NOMO-1 treated with dmso at 0.1 percent for 144 hours (cell line): ENCODE measurements at regions not wholly inside any gene's neighbourhood (a gene's known extent, or its start where the extent isn't known, plus 50 kb on each side); places are given as distances from the start of the nearest gene placed in this dataset.

Source experiments
- DNase-seq: peaks from one replicate; lab custom pipeline; 2025; ENCODE audit not compliant: unreplicated experiment; lab: John Stamatoyannopoulos, UW

GRCh38 chr22:49094151-49094550 lies 733.5 kb downstream of the BRD1 start:
- DNase-seq, result no peak

GRCh38 chr22:49093192-49093880 lies 734.3 kb downstream of the BRD1 start:
- no peak for DNase-seq

- DNase-seq, result no peak
Observed at GRCh38 chr22:49092716-49093115, 735.0 kb downstream of the BRD1 start.

GRCh38 chr22:49091917-49092545 lies 735.6 kb downstream of the BRD1 start:
- peak; percentile 66 for DNase-seq

GRCh38 chr22:49091451-49091850 lies 736.2 kb downstream of the BRD1 start:
- DNase-seq, result no peak

- DNase-seq, result no peak
Observed at GRCh38 chr22:49090853-49091135, 736.9 kb downstream of the BRD1 start.

- DNase-seq, result no peak
Observed at GRCh38 chr22:49090061-49090852, 737.4 kb downstream of the BRD1 start.

GRCh38 chr22:49088801-49089791 lies 738.6 kb downstream of the BRD1 start:
- DNase-seq, result no peak

- DNase-seq, result no peak
Observed at GRCh38 chr22:49087716-49088601, 739.7 kb downstream of the BRD1 start.

- DNase-seq, result no peak
Observed at GRCh38 chr22:49087198-49087597, 740.5 kb downstream of the BRD1 start.

- DNase-seq, result no peak
Observed at GRCh38 chr22:49086606-49087157, 741.0 kb downstream of the BRD1 start.

GRCh38 chr22:49086181-49086580 lies 741.5 kb downstream of the BRD1 start:
- no peak for DNase-seq

GRCh38 chr22:49084206-49084605 lies 743.5 kb downstream of the BRD1 start:
- DNase-seq, result no peak

- DNase-seq, result no peak
Observed at GRCh38 chr22:49083607-49084006, 744.1 kb downstream of the BRD1 start.

- DNase-seq, result no peak
Observed at GRCh38 chr22:49082451-49082850, 745.2 kb downstream of the BRD1 start.

- DNase-seq, result no peak
Observed at GRCh38 chr22:49081926-49082325, 745.7 kb downstream of the BRD1 start.

GRCh38 chr22:49081261-49081666 lies 746.4 kb downstream of the BRD1 start:
- DNase-seq, result no peak

GRCh38 chr22:49080631-49081030 lies 747.0 kb downstream of the BRD1 start:
- no peak for DNase-seq

GRCh38 chr22:49079743-49080500 lies 747.8 kb downstream of the BRD1 start:
- no peak for DNase-seq
